Keratinocyte (primary cell): ENCODE measurements at regions not wholly inside any gene's neighbourhood (a gene's known extent, or its start where the extent isn't known, plus 50 kb on each side); places are given as distances from the start of the nearest gene placed in this dataset.

Source experiments
- DNase-seq: peaks from one replicate; pipeline ENCODE4 v3.0.0-alpha.2; 2011; ENCODE audit warnings: low read depth, missing footprints, low spot score
- FAIRE-seq: peaks from 2 replicates; lab custom pipeline; 2011; peaks lifted over from hg19 to GRCh38; lab: Jason Lieb, UNC
- H2AFZ ChIP-seq: 2 replicates; pipeline ENCODE4 v1.6.0; 2012; ENCODE audit warnings: low read length, control low read depth, inconsistent platforms; ENCODE audit not compliant: control insufficient read depth
- H3K27ac ChIP-seq: 2 replicates; pipeline ENCODE4 v1.5.1; 2011; ENCODE audit warnings: low read length; ENCODE audit not compliant: control insufficient read depth, insufficient read depth
- H3K27me3 ChIP-seq: 3 replicates; pipeline ENCODE4 v1.6.0; 2011; ENCODE audit warnings: low read length; ENCODE audit not compliant: control insufficient read depth, insufficient read depth; ENCODE audit errors: extremely low read depth
- H3K36me3 ChIP-seq, 2 experiments: 2 replicates in 1 of 2; 3 replicates in 1 of 2; pipeline ENCODE4 v1.5.1; 2011; ENCODE audit warnings: low read length in 2 of 2, mild to moderate bottlenecking in 1 of 2; ENCODE audit not compliant: control insufficient read depth in 2 of 2, insufficient read depth in 2 of 2; ENCODE audit errors: extremely low read depth in 1 of 2
- H3K4me1 ChIP-seq: 3 replicates; pipeline ENCODE4 v1.5.1; 2011; ENCODE audit warnings: low read length; ENCODE audit not compliant: control insufficient read depth, insufficient read depth; ENCODE audit errors: extremely low read depth
- H3K4me2 ChIP-seq: 3 replicates; pipeline ENCODE4 v1.6.0; 2011; ENCODE audit warnings: low read depth, low read length; ENCODE audit not compliant: control insufficient read depth, insufficient read depth; ENCODE audit errors: extremely low read depth
- H3K4me3 ChIP-seq, 3 experiments: fragments of 200-600 bp in 1 of 3; sonication (generic) in 1 of 3; 2 replicates in 2 of 3; 3 replicates in 1 of 3; pipeline ENCODE4 v1.5.1; 2011 to 2016; ENCODE audit warnings: low read length in 3 of 3, mild to moderate bottlenecking in 3 of 3, control low read depth in 2 of 3, inconsistent platforms in 1 of 3, low read depth in 1 of 3, mixed read lengths in 1 of 3, mixed run types in 1 of 3, moderate library complexity in 1 of 3; ENCODE audit not compliant: control insufficient read depth in 2 of 3, insufficient read depth in 2 of 3; ENCODE audit errors: extremely low read depth in 1 of 3
- H3K79me2 ChIP-seq: 2 replicates; pipeline ENCODE4 v1.6.0; 2012; ENCODE audit warnings: low read length; ENCODE audit not compliant: control insufficient read depth, insufficient read depth
- H3K9ac ChIP-seq: 3 replicates; pipeline ENCODE4 v1.6.0; 2011; ENCODE audit warnings: low read length; ENCODE audit not compliant: control insufficient read depth, insufficient read depth; ENCODE audit errors: extremely low read depth
- H3K9me1 ChIP-seq: 3 replicates; pipeline ENCODE4 v1.6.0; 2011; ENCODE audit warnings: low read length; ENCODE audit not compliant: control insufficient read depth, insufficient read depth; ENCODE audit errors: extremely low read depth
- H3K9me3 ChIP-seq: 2 replicates; pipeline ENCODE4 v1.5.1; 2012; ENCODE audit warnings: low read depth, low read length; ENCODE audit not compliant: control insufficient read depth
- H4K20me1 ChIP-seq: 3 replicates; pipeline ENCODE4 v1.6.0; 2011; ENCODE audit warnings: low read length; ENCODE audit not compliant: control insufficient read depth, insufficient read depth; ENCODE audit errors: extremely low read depth
- CTCF ChIP-seq, 3 experiments: IDR thresholded peaks in 1 of 3; conservative IDR thresholded peaks in 1 of 3; optimal IDR thresholded peaks in 1 of 3; 2 replicates in 2 of 3; 3 replicates in 1 of 3; pipeline versions ENCODE3 to v1.5.1; 2011; ENCODE audit warnings: low read length in 3 of 3, mild to moderate bottlenecking in 3 of 3, moderate library complexity in 2 of 3, control low read depth in 1 of 3, inconsistent platforms in 1 of 3; ENCODE audit not compliant: insufficient read depth in 2 of 3; ENCODE audit errors: extremely low read depth in 1 of 3
- EZH2 ChIP-seq: IDR thresholded peaks from one replicate; pipeline ENCODE4 v1.6.1; 2012; ENCODE audit warnings: inconsistent platforms, mild to moderate bottlenecking, low read length, moderate library complexity
- dilution Hi-C: fragments of 300-500 bp; cut with MboI; formaldehyde crosslinking; loops from one replicate; pipeline ENCODE4 v1.7.0; 2020; ENCODE audit warnings: low sequenced_read_pairs; ENCODE audit not compliant: extremely low pct_ligation_motif_present

GRCh38 chr3:180189310-180189648 lies 152.5 kb upstream of the PEX5L start:
- no peak for TF ChIP-seq CTCF (optimal IDR thresholded peaks at IDR 0.05 in 1 of 3, IDR thresholded peaks at IDR 0.05 in 1 of 3, conservative IDR thresholded peaks at IDR 0.05 in 1 of 3; ENCODE audit: extremely low read depth in 1 of 3, insufficient read depth in 2 of 3, low read length in 3 of 3)
- no peak for TF ChIP-seq EZH2
- H3K4me3 ChIP-seq: no peak overlapping the region
- no peaks in the 10 kb centered on the region for H3K9me1 ChIP-seq
- H3K36me3 ChIP-seq: no peaks in the 10 kb centered on the region
- no peaks in the 10 kb centered on the region for H3K27me3 ChIP-seq
- no peak overlapping the region for H3K4me2 ChIP-seq
- H3K9me3 ChIP-seq: no peaks in the 10 kb centered on the region
- H3K9ac ChIP-seq: no peak overlapping the region
- no peak overlapping the region for H3K27ac ChIP-seq
- FAIRE-seq: no peak
- no peak for DNase-seq
- no peaks in the 10 kb centered on the region for H3K4me1 ChIP-seq
- no peaks in the 10 kb centered on the region for H4K20me1 ChIP-seq
- no peaks in the 10 kb centered on the region for H3K79me2 ChIP-seq
- H2AFZ ChIP-seq: no peak overlapping the region
- dilution Hi-C loops: no loop called here

GRCh38 chr3:180196658-180197057 lies 159.9 kb upstream of the PEX5L start:
- FAIRE-seq: no peak
- no peak for TF ChIP-seq CTCF (optimal IDR thresholded peaks at IDR 0.05 in 1 of 3, IDR thresholded peaks at IDR 0.05 in 1 of 3, conservative IDR thresholded peaks at IDR 0.05 in 1 of 3; ENCODE audit: extremely low read depth in 1 of 3, insufficient read depth in 2 of 3, low read length in 3 of 3)
- no peak for TF ChIP-seq EZH2
- Histone ChIP-seq H3K4me1 (no peaks in the 10 kb centered on the region), H3K9ac (no peak overlapping the region), H3K4me3 (no peak overlapping the region), H3K4me2 (no peak overlapping the region), H3K27ac (no peak overlapping the region), H4K20me1 (no peaks in the 10 kb centered on the region), H3K9me3 (no peaks in the 10 kb centered on the region), H3K79me2 (no peaks in the 10 kb centered on the region), H3K36me3 (no peaks in the 10 kb centered on the region), H3K27me3 (no peaks in the 10 kb centered on the region), H3K9me1 (no peaks in the 10 kb centered on the region), H2AFZ (no peak overlapping the region)
- DNase-seq: no peak
- dilution Hi-C loops: no loop called here
